ENCODE measurements at regions not wholly inside any gene's neighbourhood (a gene's known extent, or its start where the extent isn't known, plus 50 kb on each side); places are given as distances from the start of the nearest gene placed in this dataset.
"Not testable (repeated sequence)": the region's sequence is repeated elsewhere in the genome, so short reads cannot be mapped to it uniquely, and the experiment has no call there.

- H3K9me3 ChIP-seq (ENCODE audit: control insufficient read depth, insufficient read depth, low read length): no peaks in the 10 kb centered on the region; the same call in 1 of the 2 replicates
- H3K9ac ChIP-seq (ENCODE audit: low read depth, low read length): no peak overlapping the region
- H3K4me1 ChIP-seq (ENCODE audit: insufficient read depth, low read length): peaks cover 19% of the 10 kb centered on the region
- no peaks in the 10 kb centered on the region for H3K36me3 ChIP-seq (ENCODE audit: insufficient read depth, low read length)
Observed at GRCh38 chr10:32141018-32141807, 85.0 kb upstream of the KIF5B start.

GRCh38 chr10:32140403-32140802 is 84.2 kb upstream of the KIF5B start:
- Histone ChIP-seq H3K4me1 (ENCODE audit: insufficient read depth, low read length) (peaks cover 19% of the 10 kb centered on the region), H3K9ac (ENCODE audit: low read depth, low read length) (no peak overlapping the region), H3K9me3 (ENCODE audit: control insufficient read depth, insufficient read depth, low read length) (no peaks in the 10 kb centered on the region; the same call in 1 of the 2 replicates), H3K36me3 (ENCODE audit: insufficient read depth, low read length) (no peaks in the 10 kb centered on the region)

DNA sequence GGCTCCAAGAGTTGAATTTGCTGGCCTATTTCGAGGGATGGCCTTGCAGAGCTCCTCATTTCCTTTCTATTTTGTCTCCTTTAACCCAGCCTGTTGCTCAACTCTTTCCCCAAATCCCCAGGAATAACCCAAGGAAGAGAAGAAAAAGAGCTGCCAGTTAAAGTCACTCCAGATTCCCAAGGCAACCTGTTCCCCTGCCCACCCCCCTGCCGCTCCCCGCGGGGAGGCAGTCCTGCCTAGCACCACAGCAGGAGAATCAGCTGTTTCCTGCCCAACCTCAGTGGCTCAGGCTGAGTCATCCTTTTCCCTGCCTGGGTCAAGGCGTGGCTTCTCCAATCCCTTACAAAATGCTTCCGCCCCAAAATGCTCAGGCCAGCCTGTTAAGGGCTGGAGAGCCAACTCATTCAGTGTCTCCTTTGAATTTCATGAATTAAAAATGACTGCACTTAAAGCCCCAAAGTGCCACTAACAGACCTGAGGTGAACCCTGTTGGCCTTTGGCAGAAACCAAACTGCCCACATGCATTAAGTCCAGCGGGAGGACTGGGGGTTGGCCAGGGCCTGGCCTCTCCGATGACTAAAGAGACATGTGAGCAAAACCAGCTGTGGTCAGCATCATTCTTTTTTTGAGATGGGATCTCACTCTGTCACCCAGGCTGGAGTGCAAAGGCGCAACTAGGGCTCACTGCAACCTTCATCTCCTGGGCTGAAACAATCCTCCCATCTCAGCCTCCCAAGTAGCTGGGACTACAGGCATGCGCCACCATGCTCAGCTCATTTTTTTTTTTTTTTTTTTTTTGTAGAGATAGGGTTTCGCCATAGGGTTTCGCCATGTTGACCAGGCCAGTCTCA is 83.2 kb upstream of the KIF5B start:
- H3K9me3 ChIP-seq (ENCODE audit: control insufficient read depth, insufficient read depth, low read length): no peaks in the 10 kb centered on the region; the same call in 1 of the 2 replicates
- peak overlapping the region; percentile 7; the same call in 1 of the 2 replicates for H3K9ac ChIP-seq (ENCODE audit: low read depth, low read length)
- no peaks in the 10 kb centered on the region for H3K36me3 ChIP-seq (ENCODE audit: insufficient read depth, low read length)
- peaks cover 19% of the 10 kb centered on the region for H3K4me1 ChIP-seq (ENCODE audit: insufficient read depth, low read length)

DNA sequence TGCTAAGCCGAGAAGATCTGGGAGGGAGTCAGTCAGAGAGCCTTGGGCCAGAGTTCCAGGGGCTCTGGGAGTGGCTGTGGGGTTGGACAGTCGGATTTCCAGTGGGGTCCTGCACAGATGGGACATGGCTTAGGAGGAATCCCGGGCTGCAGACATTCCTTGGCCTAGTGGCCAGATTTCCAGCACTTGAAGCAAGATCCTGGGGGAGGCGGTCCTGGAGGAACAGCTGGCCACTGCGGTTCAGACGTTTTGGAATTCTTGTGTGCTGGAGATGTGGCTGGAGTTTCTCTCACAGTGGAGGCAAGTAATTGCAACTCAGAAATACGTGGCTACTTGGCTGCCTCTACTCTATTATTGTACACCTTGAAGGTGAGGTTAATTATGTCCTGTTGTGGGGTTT is 80.7 kb upstream of the KIF5B start:
- H3K4me1 ChIP-seq (ENCODE audit: insufficient read depth, low read length): peaks cover 24% of the 10 kb centered on the region
- not testable (repeated sequence) for H3K9ac ChIP-seq (ENCODE audit: low read depth, low read length); H3K36me3 ChIP-seq (ENCODE audit: insufficient read depth, low read length); H3K9me3 ChIP-seq (ENCODE audit: control insufficient read depth, insufficient read depth, low read length)

GRCh38 chr10:32135796-32136195 is 79.6 kb upstream of the KIF5B start:
- not testable (repeated sequence) for H3K36me3 ChIP-seq (ENCODE audit: insufficient read depth, low read length); H3K9ac ChIP-seq (ENCODE audit: low read depth, low read length); H3K9me3 ChIP-seq (ENCODE audit: control insufficient read depth, insufficient read depth, low read length)
- H3K4me1 ChIP-seq (ENCODE audit: insufficient read depth, low read length): peaks cover 21% of the 10 kb centered on the region

DNA sequence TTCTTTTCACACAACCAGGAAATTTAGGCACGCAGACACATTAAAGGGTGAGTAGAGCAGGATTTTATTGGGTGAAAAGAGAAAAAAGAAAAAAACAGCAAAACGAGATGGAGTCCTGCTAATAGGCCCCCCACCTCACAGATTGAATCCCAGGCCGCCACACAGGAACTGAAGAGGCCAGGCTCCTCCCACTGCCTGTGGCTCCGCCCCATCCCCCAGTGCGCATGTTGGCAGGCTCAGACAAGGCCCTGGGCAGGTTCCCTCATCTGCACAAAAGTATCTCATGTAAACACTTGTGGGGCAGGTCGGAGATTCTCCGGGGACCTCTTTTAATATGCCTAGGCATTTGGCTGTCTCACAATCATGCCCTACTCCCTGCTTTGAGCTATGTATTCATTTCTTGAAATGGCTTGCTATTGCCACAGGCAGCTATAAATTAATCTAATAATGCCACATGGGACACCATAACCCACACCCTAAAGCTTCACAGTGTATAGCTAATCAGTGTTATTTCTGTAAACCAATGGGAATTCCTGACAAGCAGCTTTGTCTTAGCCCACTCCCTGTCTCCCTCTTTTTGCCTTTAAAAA is 76.2 kb upstream of the KIF5B start:
- H3K4me1 ChIP-seq (ENCODE audit: insufficient read depth, low read length): peaks cover 5% of the 10 kb centered on the region

GRCh38 chr10:32131388-32131787 is 75.2 kb upstream of the KIF5B start:
- peaks cover 5% of the 10 kb centered on the region for H3K4me1 ChIP-seq (ENCODE audit: insufficient read depth, low read length)
- no peaks in the 10 kb centered on the region for H3K9me3 ChIP-seq (ENCODE audit: control insufficient read depth, insufficient read depth, low read length)
- no peaks in the 10 kb centered on the region for H3K36me3 ChIP-seq (ENCODE audit: insufficient read depth, low read length)
- no peak overlapping the region for H3K9ac ChIP-seq (ENCODE audit: low read depth, low read length)

More for the DNA sequence above, 76.2 kb upstream of the KIF5B start:
- H3K9ac ChIP-seq (ENCODE audit: low read depth, low read length): no peak overlapping the region
- no peaks in the 10 kb centered on the region for H3K9me3 ChIP-seq (ENCODE audit: control insufficient read depth, insufficient read depth, low read length)
- no peaks in the 10 kb centered on the region for H3K36me3 ChIP-seq (ENCODE audit: insufficient read depth, low read length)

- Histone ChIP-seq H3K9me3 (ENCODE audit: control insufficient read depth, insufficient read depth, low read length) (no peaks in the 10 kb centered on the region), H3K4me1 (ENCODE audit: insufficient read depth, low read length) (peaks cover 5% of the 10 kb centered on the region), H3K36me3 (ENCODE audit: insufficient read depth, low read length) (no peaks in the 10 kb centered on the region), H3K9ac (ENCODE audit: low read depth, low read length) (no peak overlapping the region)
Observed at GRCh38 chr10:32130788-32131187, 74.6 kb upstream of the KIF5B start.

- H3K9me3 ChIP-seq (ENCODE audit: control insufficient read depth, insufficient read depth, low read length): no peaks in the 10 kb centered on the region
- H3K36me3 ChIP-seq (ENCODE audit: insufficient read depth, low read length): no peaks in the 10 kb centered on the region
- H3K9ac ChIP-seq (ENCODE audit: low read depth, low read length): no peak overlapping the region
- H3K4me1 ChIP-seq (ENCODE audit: insufficient read depth, low read length): no peaks in the 10 kb centered on the region
Observed at GRCh38 chr10:32125023-32125422, 68.8 kb upstream of the KIF5B start.

DNA sequence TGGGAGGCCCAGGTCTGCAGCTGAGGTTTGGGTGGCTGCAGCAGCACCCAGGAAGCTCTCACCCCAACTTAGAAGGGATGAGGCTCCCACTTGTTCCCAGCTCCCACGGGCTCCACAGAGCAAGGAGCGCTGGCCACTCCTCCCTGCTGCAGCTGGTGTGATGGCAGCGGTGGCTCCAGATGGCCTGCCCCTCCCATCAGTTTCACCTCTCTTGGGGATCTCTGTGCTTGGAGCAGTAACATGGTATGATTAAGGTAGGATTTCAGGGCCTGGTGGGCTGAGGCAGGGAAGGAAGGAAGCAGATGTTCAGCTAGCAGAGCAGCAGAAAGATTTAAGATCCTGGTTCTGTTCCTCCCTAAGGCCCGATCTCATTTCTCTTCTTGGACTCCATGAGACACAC is 66.8 kb upstream of the KIF5B start:
- no peaks in the 10 kb centered on the region for H3K36me3 ChIP-seq (ENCODE audit: insufficient read depth, low read length)
- no peak overlapping the region for H3K9ac ChIP-seq (ENCODE audit: low read depth, low read length)
- no peaks in the 10 kb centered on the region for H3K9me3 ChIP-seq (ENCODE audit: control insufficient read depth, insufficient read depth, low read length)
- no peaks in the 10 kb centered on the region for H3K4me1 ChIP-seq (ENCODE audit: insufficient read depth, low read length)

- Histone ChIP-seq H3K4me1 (ENCODE audit: insufficient read depth, low read length) (no peaks in the 10 kb centered on the region), H3K36me3 (ENCODE audit: insufficient read depth, low read length) (no peaks in the 10 kb centered on the region), H3K9me3 (ENCODE audit: control insufficient read depth, insufficient read depth, low read length) (no peaks in the 10 kb centered on the region), H3K9ac (ENCODE audit: low read depth, low read length) (no peak overlapping the region)
Observed at GRCh38 chr10:32121648-32122047, 65.4 kb upstream of the KIF5B start.

- Histone ChIP-seq H3K9ac (ENCODE audit: low read depth, low read length) (no peak overlapping the region), H3K4me1 (ENCODE audit: insufficient read depth, low read length) (no peaks in the 10 kb centered on the region), H3K9me3 (ENCODE audit: control insufficient read depth, insufficient read depth, low read length) (no peaks in the 10 kb centered on the region), H3K36me3 (ENCODE audit: insufficient read depth, low read length) (no peaks in the 10 kb centered on the region)
Observed at GRCh38 chr10:32120147-32120546, 63.9 kb upstream of the KIF5B start.

- Histone ChIP-seq H3K9ac (ENCODE audit: low read depth, low read length) (no peak overlapping the region), H3K9me3 (ENCODE audit: control insufficient read depth, insufficient read depth, low read length) (no peaks in the 10 kb centered on the region), H3K4me1 (ENCODE audit: insufficient read depth, low read length) (no peaks in the 10 kb centered on the region), H3K36me3 (ENCODE audit: insufficient read depth, low read length) (no peaks in the 10 kb centered on the region)
Observed at GRCh38 chr10:32114508-32114907, 58.3 kb upstream of the KIF5B start.

DNA sequence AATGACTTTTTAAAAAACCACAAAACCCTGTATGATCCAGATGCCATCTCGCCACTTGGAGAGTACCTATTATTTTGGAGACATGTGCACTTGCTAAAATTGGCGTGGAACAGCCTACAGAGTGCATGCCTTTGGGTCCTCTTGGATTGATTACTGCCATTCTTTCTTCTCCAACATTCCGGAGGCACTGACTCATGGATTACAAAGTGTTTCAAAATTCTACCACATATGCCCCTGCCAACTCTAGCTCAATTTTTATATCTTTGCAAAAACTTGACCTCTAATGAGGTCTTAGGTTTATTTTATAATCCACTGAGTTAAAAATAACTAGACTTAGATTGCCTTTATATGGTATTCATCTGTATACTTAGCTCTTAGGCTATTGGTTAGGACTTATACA is 55.8 kb upstream of the KIF5B start:
- no peaks in the 10 kb centered on the region for H3K36me3 ChIP-seq (ENCODE audit: insufficient read depth, low read length)
- H3K9me3 ChIP-seq (ENCODE audit: control insufficient read depth, insufficient read depth, low read length): no peaks in the 10 kb centered on the region
- no peaks in the 10 kb centered on the region for H3K4me1 ChIP-seq (ENCODE audit: insufficient read depth, low read length)
- no peak overlapping the region for H3K9ac ChIP-seq (ENCODE audit: low read depth, low read length)
